ENCODE measurements at regions not wholly inside any gene's neighbourhood (a gene's known extent, or its start where the extent isn't known, plus 50 kb on each side); places are given as distances from the start of the nearest gene placed in this dataset.

GRCh38 chr22:48736593-48737460 is 1090.8 kb downstream of the BRD1 start:
- TF ChIP-seq CTCF (IDR thresholded peaks at IDR 0.05) (no peak), POLR2A (IDR thresholded peaks at IDR 0.05) (no peak)

Measured in esophagus squamous epithelium (tissue), 4 donors.